CD4-positive, alpha-beta T cell treated with Interleukin-6 for 4 hours (primary cell): ENCODE measurements at regions not wholly inside any gene's neighbourhood (a gene's known extent, or its start where the extent isn't known, plus 50 kb on each side); places are given as distances from the start of the nearest gene placed in this dataset.
"Not testable (repeated sequence)": the region's sequence is repeated elsewhere in the genome, so short reads cannot be mapped to it uniquely, and the experiment has no call there.

Source experiments
- DNase-seq: peaks from one replicate; pipeline ENCODE4 v3.0.0-alpha.2; 2020; ENCODE audit warnings: mixed read lengths

DNA sequence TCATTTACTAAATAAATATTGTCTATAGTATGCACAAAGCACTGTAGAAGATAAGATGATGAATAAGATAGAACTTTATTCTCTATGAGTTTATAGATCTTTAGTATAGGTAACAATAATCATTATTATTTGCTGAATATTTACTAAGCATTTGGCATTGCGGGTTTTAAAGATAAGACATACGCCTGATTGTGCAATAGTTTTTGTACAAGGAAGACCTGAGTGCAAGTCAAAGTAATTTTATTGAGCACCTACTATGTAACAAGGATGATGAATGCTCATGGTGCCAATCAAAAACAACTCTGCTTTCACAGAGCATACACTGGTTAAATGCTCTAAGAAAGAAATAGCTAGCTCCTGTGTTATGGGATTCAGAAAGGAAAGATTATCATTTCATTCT lies 1461.7 kb upstream of the FLRT2 start:
- no peak for DNase-seq

- DNase-seq: no peak
Measured at GRCh38 chr14:84071061-84071460, 1458.9 kb upstream of the FLRT2 start.

GRCh38 chr14:84074626-84075025 lies 1455.3 kb upstream of the FLRT2 start:
- DNase-seq: no peak

GRCh38 chr14:84080944-84081343 lies 1449.0 kb upstream of the FLRT2 start:
- DNase-seq: no peak

GRCh38 chr14:84084056-84084630 lies 1445.8 kb upstream of the FLRT2 start:
- DNase-seq: no peak

- no peak for DNase-seq
Measured at GRCh38 chr14:84085493-84085892, 1444.5 kb upstream of the FLRT2 start.

- DNase-seq: no peak
Measured at GRCh38 chr14:84086714-84087113, 1443.2 kb upstream of the FLRT2 start.

- DNase-seq: no peak
Measured at GRCh38 chr14:84087986-84088531, 1441.9 kb upstream of the FLRT2 start.

DNA sequence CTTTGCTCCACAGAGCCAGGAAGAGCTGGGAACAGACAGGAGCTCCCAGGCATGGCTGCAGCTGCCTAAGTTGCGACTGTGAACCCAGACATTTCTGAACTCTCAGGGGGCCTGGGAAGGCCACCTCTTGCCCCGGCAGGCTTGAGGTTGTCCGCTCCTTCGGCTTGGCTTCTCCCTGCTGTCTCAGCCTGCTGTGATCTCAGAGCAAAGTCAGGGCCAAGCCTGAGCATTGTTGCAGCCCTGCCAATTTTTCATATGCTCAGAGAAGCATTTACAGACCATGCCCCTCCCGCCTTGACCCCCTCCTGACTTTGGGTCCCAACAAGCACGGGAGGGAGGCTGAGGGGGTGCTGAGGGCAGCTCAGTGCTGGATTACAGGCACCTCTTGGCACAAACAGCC lies 1439.1 kb upstream of the FLRT2 start:
- no peak for DNase-seq

DNA sequence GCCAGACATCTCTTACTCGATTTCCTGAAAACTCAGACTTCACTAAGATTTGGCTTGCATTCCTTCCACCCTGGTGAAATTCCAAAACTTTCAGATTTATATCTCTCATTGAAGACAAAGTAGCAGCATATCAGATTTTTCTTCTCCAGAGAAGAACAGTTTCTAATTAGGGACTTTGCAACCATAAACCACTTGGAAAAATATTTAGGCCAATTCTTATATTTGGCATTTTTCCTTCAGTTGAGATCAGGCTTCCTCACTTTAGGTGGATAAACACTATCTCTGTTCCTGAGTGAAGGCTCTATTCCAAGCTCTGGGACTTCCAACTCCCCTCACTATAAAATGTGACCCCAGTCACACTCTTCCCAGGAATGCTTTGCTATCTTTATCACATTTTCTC lies 1434.3 kb upstream of the FLRT2 start:
- DNase-seq: no peak

DNA sequence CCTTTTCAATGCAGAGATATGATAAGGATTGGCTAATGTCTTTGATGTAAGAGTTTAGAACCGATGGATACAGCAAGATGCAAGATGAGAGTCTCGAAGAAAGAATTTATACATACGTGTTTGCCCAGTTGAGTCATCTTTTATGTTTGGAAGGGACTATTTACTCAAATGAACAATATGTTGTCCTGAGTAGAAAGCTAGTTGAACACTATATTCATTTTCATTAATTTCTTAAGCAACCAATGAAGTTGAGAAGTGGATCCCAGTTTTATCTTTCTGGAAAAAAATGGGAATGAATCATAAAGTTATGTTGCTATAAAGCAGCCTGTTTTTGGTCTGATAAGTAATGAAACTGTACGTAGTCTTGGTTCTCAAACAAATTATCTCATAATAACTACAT lies 1431.7 kb upstream of the FLRT2 start:
- no peak for DNase-seq

DNA sequence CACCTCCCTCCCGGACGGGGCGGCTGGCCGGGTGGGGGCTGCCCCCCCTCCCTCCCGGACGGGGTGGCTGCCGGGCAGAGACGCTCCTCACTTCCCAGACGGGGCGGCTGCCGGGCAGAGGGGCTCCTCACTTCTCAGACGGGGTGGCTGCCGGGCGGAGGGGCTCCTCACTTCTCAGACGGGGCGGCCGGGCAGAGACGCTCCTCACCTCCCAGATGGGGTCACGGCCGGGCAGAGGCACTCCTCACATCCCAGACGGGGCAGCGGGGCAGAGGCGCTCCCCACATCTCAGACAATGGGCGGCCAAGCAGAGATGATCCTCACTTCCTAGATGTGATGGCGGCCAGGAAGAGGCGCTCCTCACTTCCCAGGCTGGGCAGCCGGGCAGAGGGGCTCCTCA lies 1430.4 kb upstream of the FLRT2 start:
- DNase-seq: not testable (repeated sequence)

- no peak for DNase-seq
Measured at GRCh38 chr14:84107835-84108343, 1422.1 kb upstream of the FLRT2 start.

DNA sequence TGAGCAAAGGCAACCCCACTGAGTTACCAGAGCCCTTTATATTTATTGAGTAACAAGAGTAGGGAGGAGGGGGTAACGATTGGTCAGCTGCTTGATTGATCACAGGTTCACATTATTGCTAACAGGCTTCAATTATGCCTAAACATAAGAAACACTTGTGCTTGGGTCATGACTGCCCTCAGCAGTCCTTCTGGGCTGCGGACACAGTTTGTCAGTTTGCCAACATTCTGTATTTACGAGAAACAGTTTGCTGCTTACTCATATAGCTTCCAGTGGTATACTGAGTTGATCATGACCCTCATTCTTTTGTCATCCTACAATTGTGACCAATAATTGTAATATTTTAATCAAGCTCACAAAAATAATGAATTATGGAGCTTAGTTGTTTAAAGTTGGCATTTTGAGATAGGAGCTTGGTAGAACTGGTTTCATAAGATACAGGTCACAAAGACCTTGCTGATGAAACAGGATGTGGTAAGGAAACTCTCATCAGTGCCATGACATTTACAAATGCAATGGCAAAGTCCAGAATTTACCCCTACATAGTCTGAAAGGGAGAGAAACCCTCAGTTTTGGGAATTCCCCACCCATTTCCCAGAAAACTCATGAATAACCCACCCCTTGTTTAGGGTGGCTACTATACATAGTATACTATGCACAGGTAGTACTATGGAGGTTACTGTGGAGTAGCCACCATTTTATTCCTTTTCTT lies 1421.0 kb upstream of the FLRT2 start:
- no peak for DNase-seq

- no peak for DNase-seq
Measured at GRCh38 chr14:84112589-84112988, 1417.4 kb upstream of the FLRT2 start.

- DNase-seq: no peak
Measured at GRCh38 chr14:84125676-84126075, 1404.3 kb upstream of the FLRT2 start.

GRCh38 chr14:84127495-84127894 lies 1402.4 kb upstream of the FLRT2 start:
- no peak for DNase-seq

GRCh38 chr14:84128050-84128449 lies 1401.9 kb upstream of the FLRT2 start:
- no peak for DNase-seq

- DNase-seq: no peak
Measured at GRCh38 chr14:84129007-84129406, 1400.9 kb upstream of the FLRT2 start.

GRCh38 chr14:84129941-84130340 lies 1400.0 kb upstream of the FLRT2 start:
- no peak for DNase-seq

GRCh38 chr14:84131924-84132323 lies 1398.0 kb upstream of the FLRT2 start:
- DNase-seq: no peak

- DNase-seq: no peak
Measured at GRCh38 chr14:84144166-84144565, 1385.8 kb upstream of the FLRT2 start.

GRCh38 chr14:84152452-84152851 lies 1377.5 kb upstream of the FLRT2 start:
- DNase-seq: no peak

DNA sequence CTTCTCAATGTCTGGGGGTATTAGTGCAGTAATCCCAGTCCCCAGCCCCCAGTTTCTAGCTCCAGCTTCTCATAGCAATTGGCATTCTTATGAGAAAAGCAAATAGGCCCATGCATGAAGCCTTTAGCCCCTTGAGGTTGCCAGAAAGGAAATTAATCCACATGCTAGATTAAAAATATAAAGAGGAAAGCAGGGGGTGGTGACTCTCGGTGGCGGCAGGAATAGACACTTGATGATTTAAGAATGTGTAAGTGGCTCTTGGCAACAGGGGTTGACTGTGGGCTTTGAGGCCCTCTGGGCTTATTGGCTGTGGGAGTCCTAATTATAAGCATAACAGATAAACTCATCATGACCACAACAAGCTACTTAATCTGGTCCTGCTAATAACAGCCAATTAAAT lies 1367.3 kb upstream of the FLRT2 start:
- DNase-seq: no peak

GRCh38 chr14:84167026-84167425 lies 1362.9 kb upstream of the FLRT2 start:
- no peak for DNase-seq
